ENCODE measurements at regions not wholly inside any gene's neighbourhood (a gene's known extent, or its start where the extent isn't known, plus 50 kb on each side); places are given as distances from the start of the nearest gene placed in this dataset.

DNA sequence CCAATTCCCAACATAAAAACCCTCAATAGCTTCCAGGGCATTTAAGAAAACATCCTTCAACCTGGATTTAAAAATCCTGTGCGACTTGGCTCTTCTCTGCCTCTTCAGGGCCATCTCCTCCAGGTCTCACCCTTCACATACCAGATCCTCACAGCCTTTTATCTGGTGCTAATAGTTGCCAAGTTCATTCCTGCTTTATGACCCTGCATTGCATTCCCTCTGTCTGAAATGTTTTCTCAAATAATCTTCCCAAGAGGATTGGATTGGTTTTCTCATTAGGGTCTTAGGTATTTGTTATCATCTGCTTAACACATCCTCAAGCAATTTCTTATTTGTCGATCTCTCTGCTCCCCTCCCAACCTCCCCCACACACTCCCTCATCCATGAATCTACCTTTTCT is 832.0 kb downstream of the GALC start:
- DNase-seq (ENCODE audit: low read depth): no peak

DNA sequence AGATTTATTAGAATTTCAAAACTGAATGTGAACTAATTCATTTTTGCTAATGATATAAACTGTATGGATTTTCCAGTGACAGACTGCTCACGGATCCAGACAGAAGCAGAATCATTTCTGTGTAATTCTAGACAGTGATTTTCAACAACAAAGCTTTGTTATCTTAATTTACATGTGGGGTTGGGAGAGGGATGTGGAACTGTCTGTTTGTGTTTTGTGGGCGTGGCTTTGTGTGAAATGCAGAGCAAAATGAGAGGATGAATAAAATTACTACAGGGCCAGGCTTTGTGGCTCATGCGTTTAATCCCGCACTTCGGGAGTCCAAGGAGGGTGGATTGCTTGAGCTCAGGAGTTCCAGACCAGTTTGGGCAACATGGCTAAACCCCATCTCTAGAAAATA is 834.7 kb downstream of the GALC start:
- no peak for DNase-seq (ENCODE audit: low read depth)

DNA sequence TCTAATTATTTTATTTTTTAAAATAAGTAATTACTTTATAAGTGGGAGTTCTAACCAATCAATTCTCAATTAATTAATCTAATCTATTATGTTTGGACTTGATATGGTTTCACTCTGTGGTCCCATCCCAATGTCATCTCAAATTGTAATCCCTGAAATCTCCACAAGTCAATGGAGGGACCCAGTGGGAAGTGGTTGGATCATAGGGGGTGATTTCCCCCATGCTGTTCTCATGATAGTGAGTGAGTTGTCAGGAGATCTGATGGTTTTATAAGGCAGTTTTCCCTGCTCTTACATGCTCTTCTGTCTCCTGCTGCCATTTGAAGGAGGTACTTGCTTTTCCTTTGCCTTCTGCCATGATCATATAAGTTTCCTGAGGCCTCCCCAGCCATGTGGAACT is 836.1 kb downstream of the GALC start:
- DNase-seq (ENCODE audit: low read depth): no peak

DNA sequence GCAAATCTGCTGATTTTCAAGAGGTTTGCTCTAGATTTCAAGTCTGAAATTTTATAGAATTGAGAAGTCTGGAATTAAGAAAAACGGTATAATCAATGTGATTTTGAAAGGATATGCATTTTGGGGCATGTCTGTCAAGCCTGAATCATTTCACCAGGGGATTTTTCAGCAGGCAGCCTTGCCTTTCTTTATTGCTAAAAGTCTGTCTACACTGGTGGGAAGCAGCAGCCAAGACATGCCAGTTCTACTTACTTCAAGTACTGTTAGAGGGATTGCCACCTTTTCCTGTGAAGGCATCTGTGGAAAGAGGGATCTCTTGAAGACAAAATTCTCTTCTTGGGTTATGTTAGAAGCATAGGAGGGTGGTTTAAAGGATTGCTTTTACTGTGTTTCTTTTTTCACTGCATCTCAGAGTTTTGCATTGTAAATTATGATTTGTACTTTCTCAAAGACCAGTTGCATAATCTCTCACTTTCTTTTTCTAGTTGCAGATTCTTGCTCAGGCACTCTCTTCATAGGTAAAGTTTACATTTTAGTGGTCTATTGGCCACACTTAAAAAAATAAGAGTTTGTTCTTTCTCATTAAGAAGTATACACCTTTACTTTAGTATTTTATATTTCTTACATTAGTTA is 837.0 kb downstream of the GALC start:
- no peak for DNase-seq (ENCODE audit: low read depth)

DNA sequence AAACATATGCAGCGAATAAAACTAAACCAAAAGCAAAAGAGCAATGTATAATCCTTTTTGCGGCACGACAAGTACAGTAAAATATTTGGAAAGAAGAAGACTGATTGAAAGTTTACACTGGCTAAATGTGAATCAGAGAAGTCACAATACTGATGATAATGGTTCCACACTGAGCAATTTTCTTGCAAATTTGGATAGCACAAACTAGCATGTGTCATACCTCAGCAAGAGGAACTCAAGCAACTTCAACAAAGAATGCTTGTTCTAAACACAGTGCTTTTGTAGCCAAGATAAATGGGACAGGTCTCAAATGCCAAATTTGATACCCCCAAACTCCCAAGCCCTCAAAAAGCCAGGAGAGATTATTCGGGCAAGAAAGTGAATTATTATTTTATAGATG is 839.1 kb downstream of the GALC start:
- DNase-seq (ENCODE audit: low read depth): no peak

DNA sequence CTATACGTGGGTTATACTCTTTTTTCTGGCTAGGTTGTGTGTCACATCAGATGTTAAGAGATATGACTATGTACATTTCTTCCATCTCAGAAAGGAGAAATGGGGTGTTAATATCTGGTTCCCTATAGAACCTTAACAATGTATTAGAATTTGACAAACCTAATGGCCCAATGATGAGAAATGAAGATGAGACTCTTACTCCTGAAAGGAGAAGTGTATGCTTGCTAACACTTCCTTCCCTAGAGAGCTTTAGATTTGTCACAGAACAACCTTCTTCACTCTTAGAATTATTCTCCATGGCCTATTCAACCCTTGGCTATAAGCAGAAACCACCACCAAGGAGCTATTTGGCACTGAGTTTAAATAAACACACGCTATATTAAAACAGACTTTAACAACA is 839.6 kb downstream of the GALC start:
- DNase-seq (ENCODE audit: low read depth): no peak

DNA sequence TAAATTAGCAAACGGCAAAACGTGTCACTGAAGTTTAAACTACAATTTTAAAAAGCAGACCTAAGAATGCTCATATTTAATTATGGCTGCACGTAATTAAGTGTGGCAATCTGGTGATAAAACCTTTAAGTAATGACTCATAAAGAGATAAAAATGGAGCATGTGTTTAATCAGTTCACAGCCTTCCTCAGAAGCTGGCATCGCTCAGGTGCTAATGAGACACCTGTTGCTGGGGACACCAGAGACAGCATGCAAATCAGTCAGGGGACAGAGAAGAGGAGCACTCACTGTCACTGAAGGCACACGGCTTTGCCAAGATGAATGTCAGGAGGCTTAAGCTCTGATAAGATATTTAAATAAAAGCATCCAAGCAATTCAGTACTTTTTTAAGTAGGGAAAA is 840.3 kb downstream of the GALC start:
- no peak for DNase-seq (ENCODE audit: low read depth)

DNA sequence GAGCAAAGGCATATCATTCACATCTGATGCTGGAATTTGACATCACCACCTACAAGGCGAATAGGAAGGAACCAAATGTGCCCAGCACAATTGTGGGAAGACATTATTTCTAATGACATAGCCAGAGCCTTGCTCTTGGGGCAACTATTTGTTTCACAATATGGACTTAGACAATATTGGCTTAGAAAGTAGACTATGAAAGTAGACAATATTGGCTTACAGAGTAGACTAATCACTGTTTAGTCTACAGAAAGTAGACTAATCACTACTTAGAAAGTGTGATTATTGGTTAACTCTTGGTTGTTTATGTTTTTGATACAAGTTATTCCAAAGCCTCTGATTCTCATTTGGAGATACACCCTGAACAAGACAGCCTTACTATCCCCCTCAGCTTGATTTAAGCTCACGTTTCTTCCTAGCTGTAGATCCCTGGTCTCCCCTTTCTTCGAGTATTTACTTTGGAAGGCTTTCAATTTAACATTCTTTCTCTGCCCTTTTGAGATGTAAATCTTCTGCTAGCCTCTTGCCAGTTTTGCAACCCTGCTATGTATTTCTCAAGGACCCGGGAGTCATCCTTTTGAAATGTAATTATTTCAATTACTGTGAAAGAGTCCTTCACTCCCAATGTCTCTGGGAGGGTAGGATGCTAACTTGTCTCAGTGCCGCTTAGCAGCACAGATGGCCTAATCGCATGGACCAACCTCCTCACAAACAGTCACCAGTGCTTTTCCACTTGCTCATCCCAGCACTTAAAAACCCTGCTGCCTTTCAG is 843.2 kb downstream of the GALC start:
- DNase-seq (ENCODE audit: low read depth): no peak

DNA sequence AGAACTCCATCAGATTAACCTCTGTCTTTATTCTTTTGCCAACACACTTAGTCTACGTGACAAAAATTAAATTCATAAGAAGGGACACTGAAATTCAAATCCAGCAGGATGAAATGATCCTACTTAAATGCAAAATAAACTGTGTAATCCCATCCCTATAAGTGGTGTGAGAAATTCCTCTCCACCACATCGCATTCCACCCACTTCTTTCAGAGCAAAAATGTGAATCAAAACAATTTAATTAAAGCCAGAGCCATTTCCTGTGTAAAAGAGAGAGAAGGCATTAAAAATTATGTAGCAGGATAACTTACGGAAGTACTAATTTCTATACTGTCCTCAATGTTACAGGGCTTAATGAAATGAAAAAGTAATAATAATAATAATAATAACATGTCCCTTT is 844.3 kb downstream of the GALC start:
- DNase-seq (ENCODE audit: low read depth): no peak

DNA sequence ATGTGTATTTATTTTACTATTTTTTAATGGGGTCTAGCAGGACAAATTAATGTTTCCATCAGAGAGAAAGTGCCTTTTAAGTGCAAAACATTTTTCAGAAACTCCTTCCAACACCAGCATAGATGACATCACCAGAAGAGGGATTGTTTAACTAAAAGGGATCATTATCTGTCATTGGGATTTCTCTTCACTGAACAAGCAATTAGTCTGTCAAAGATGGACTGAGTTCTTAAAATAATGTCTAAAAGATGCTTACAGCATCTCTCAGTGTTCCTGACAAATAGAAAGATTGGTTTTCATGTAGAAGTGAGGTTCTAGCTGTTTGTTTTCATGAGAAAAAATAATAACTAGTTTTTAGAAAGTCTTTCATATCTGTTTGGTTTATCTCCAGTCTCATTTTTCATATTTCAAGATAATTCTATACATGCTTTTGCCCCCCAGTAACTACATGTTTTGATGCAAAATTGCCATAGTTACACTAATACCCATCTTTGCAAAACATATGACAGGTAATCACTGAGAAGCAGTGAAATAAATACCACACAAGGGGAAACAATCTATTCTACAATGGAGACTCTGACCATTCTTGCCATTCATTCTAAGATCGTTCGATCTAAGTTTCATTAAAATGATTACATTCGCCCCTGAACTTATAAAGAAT is 850.3 kb downstream of the GALC start:
- DNase-seq (ENCODE audit: low read depth): no peak

DNA sequence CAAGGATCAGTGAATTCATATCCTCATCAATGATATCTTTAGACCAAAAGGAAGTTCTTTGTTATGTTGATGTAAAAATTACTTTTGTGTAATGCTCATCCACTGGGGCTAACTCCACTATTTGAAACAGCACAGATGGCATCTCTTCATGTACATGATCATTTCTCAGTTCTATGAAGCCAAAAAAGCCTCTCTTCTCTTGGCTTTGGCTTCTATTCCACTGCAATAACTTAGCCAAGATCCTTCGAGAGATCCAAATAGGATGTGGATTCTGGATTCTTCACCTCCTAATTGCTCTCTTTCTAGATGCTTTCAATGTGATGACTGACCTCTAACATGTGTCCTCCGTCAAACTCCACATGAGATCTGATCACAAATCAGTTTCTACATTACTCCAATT is 851.2 kb downstream of the GALC start:
- no peak for DNase-seq (ENCODE audit: low read depth)

DNA sequence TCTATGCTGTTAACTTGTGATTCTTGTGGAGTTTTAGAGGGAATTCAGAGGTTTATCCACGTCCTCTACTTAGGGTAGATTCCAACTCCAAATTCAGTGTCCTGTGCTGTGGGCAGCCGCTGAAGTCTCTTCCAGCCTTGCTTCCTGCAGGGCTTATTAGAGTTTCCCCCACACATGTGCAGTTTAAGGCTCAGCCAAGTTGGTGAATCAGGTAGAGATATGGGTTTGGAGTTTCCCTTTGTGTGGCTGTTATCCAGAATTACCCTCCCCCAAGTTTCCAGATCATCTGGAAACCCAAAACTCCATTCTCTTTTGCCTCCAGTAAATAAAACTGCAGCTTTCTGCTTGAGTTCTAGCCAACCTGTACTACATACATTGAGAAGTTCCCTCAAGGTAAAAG is 853.7 kb downstream of the GALC start:
- DNase-seq (ENCODE audit: low read depth): no peak

DNA sequence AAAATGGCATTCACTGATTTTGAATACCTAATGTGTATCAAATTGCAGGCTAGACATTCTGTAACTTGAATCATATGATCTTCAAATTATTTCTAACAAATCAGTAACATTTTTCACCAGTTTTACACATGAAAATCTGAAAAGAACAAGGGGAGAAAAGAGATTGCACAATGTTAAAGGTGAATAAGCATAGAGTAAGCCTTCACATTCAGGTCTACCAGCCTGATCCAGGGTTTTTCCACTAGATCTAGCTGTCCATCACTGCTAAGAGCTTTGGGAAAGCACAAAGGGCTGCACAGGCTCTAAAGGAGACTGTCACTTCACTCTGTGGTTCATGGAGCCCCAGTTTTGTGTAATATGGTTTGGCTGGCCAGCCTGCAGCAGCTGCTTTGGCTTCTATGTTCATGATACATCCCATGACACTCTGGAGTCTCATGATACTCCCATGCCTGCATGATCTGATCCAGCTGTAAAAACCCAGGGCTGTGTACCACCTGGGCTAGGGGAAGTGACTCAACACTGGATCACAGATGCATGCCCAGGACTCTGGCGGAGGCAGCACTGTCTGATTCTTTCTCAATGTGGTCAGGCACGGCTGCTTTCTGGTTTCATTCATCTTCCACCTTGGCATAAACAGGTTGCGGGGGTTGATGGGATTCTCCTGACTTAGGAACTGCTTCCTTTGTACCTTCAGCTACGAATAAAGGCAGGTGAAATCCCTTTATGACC is 859.7 kb downstream of the GALC start:
- no peak for DNase-seq (ENCODE audit: low read depth)

DNA sequence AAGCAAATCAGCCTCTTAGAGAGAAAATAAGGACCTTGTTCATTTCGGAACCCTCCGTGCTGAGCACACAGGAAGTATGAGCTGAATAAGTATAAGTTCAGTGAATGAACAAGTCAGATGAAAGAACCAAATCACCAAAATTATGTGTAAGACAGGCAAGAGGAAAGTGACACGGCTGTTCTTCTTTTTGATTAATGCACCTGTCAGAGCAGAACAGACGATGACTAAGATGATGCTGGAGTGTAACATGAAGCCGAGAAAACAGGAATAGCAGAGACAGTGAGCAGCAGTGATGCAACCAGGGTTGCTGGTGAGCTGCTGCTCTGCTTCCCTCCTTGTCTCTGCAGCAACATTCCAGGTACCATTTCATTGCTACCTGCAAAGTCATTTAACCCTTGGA is 861.1 kb downstream of the GALC start:
- no peak for DNase-seq (ENCODE audit: low read depth)

DNA sequence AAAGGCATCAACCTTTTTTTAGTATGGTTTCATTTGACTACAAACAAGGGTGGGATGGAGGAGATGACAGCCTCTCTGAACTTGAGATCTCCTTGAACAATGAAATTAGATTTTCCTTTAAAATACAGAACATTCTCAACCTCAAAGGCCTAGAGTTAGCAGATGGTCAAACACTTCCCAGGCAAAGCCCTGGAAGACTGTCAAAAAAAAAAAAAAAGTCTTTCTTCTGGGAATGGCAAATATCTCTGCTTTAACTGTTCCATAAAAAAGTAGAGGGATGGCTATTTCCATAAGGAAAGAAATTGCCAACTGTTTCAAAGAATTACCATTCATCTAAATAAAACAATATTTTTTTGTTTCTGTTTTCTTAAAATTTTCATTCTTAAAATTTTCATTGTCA is 870.8 kb downstream of the GALC start:
- no peak for DNase-seq (ENCODE audit: low read depth)

DNA sequence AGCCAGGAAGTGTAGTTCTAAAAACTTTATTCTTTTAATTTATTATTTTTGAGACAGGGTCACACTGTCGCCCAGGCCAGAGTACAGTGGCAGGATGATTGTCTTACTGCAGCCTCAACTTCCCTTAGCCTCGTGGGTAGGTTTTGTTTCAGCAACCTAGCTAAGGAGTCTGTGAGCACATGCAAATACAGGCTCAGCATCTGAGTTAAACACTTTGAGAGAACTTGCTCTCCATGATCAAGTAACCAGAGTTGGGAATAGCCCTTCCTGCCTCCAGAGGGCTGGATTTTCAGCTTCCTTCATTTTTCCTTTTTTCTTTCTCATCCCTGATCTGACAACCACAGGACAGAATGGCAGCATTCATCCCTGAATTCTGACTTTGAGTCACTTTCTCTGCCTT is 871.3 kb downstream of the GALC start:
- DNase-seq (ENCODE audit: low read depth): no peak

DNA sequence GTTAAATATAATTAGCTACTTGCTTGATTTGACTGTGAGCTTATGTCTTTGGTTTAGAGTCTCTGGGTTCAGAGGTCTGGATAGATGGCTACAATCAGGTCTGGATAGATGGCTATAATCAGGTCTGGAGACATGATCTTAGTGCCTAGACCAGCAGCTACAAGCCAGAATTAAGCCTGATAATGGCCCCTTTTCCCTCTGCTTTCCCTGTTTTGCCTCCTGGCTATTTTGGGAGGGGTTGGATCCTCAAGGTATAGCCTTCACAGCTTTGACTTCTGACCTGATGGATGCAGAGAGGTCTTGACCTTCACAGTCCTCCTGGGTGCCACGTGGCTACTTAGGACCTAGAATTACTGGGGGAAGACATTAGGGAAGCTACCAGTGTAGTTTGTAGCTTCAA is 877.7 kb downstream of the GALC start:
- no peak for DNase-seq (ENCODE audit: low read depth)

DNA sequence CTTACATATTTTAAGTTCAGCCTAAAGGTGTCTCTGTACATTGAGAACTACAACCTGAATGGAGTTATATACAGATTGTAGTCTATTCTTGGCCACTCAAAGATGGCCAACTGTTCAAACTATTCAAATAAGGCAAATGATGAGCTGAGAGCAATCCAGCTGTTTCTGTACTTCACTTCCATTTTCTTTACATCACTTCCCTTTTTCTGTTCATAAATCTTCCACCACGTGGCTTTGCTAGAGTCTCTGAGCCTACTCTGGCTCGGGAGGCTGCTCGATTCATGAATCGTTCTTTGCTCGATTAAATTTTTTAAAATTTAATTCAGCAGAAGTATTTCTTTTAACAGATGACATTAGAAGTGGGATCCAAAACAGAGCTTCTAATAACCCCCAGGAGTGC is 879.7 kb downstream of the GALC start:
- DNase-seq (ENCODE audit: low read depth): no peak

DNA sequence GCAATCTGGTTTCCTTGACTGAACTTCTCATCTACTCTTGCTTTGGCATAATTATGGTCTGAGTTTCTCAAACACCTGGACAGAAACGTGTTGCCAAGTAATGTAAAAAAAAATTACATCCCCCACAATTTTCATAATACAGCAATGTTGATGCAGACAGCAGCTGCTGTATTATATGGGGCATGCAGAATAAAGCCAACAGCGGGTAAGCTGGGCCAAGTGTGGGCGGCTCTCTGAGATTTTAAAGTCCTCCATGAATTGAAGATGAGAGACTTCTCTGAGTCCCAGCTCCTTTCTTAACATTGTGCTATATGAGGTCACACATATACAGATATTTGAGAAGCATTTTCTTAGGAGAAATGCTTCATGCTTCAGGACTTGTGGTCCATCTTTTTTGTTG is 881.2 kb downstream of the GALC start:
- DNase-seq (ENCODE audit: low read depth): no peak

DNA sequence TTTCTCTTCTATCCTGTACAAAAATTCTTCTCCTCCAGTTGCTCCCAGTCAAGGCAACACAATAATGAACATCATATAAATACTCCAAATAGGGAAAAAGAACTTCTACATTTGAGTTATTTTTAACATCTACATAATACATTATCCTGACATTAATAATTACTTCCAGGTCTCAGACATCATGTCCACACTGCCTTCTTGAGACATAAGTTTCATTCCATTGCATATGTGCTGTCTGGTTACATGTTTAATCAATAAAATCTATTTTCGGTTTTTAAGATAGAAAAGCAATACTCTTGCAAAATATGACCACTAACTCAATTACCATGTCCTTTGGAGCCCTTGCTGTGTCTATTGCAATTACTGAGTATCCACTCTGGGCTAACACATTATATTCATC is 881.9 kb downstream of the GALC start:
- DNase-seq (ENCODE audit: low read depth): no peak

DNA sequence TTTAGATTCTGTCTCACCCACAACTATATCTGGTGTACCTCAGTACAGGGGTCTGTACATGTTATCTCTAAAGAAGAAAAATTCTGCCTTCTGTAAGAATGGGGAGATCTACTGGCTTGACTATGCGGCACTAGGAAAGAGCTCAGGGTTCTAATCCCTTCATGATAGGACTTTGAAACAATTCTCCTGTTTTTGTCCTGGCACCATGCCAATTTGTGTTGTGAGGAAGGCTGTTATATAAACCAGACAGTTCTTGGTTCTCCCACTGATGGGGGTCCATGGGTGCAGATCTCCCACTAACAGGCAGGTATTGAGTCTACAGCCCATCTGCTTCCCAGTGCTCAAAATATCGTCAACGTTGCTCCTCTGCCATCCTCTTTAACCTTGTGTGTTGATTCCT is 883.7 kb downstream of the GALC start:
- DNase-seq (ENCODE audit: low read depth): no peak

DNA sequence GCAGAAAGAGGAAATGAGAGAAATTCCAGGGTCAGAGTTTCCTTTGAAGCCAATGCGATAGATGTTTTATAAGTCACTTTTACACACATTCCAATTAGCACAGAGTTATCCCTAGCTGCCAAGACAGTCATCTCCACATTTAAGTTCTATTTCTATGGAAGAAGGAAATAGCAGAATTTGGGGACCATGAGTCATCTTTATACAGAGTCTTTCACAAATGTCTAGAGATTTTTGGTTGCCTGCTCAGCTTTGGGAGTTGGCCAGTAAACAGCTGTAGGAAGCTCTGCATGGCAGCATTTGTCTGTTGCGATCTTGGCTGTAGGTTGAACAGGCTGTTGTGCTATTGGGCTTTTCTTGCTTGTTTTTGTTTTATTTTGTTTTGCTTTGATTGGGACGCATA is 884.3 kb downstream of the GALC start:
- no peak for DNase-seq (ENCODE audit: low read depth)

DNA sequence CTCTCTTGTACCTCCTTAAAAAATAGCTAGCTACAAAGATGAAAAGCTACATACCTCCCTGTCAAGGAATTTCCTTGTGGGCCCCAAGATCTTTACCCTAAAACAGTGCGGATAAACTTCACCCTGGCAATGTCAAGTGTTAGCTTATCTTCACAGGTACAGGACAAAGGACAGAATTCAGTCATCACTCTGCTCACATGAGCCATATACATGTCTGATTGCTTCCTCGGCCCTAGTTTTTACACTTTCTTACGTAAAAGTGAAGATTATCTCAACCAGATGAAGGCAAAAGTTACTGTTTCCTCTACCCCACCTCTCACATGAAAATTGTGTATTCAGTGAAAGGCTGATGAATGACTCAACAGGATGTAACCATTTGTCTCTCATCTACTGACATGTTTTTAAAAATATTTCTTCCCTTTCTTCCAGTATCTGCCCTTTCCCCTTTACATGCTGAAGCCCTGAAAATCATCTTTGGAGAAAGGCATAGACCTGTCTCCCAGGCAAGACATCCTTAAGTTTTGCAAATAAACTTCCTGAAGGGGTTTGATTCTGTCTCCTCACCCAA is 890.1 kb downstream of the GALC start:
- DNase-seq (ENCODE audit: low read depth): no peak

All from stimulated activated CD8-positive, alpha-beta memory T cell treated with anti-CD3 and anti-CD28 coated beads, Interleukin-12 subunit alpha, Interleukin-12 subunit beta, amount 100 ng/mL, for 4 hours (primary cell).